HepG2 (cell line): ENCODE measurements at regions not wholly inside any gene's neighbourhood (a gene's known extent, or its start where the extent isn't known, plus 50 kb on each side); places are given as distances from the start of the nearest gene placed in this dataset.
"Not testable (repeated sequence)": the region's sequence is repeated elsewhere in the genome, so short reads cannot be mapped to it uniquely, and the experiment has no call there.

ENCODE experiments used
- ATAC-seq: fragments of 200-7000 bp; cut with Tn5 transposase; 3 replicates; pipeline ENCODE4 v1.9.1; 2020; ENCODE audit warnings: mild to moderate bottlenecking, moderate library complexity
- BruUV-seq: library from RNA; stranded (reverse); fragments of 400-500 nt; replicated peaks from 2 replicates; lab custom pipeline; 2021; lab: Mats Ljungman, UMichigan
- CTCF ChIA-PET: fragments of 300-600 bp; formaldehyde crosslinking; extraction: SDS; loops from one replicate; lab custom pipeline; 2021; ENCODE audit warnings: low total read pairs, inconsistent platforms, low intra/inter-chr PET ratio; lab: Yijun Ruan, JAX
- POLR2A ChIA-PET: fragments of 350-600 bp; sonication (Branson Sonifier 250); formaldehyde crosslinking; loops from one replicate; lab custom pipeline; 2020; ENCODE audit warnings: antibody characterized with exemption, inconsistent platforms; lab: Yijun Ruan, JAX
- DNase-seq: peaks from one replicate; pipeline ENCODE4 v3.0.0-alpha.2; 2015; ENCODE audit warnings: low spot score
- FAIRE-seq: peaks from 3 replicates; lab custom pipeline; 2011; peaks lifted over from hg19 to GRCh38; lab: Jason Lieb, UNC
- H2AFZ ChIP-seq: one replicate; pipeline ENCODE4 v1.6.1; 2011; ENCODE audit warnings: low read length, inconsistent platforms
- H3K27ac ChIP-seq: fragments of 300-600 bp; 3 replicates; pipeline ENCODE4 v1.8.0; 2011; ENCODE audit warnings: mixed run types, mild to moderate bottlenecking, mixed read lengths, low read length, inconsistent platforms; ENCODE audit not compliant: insufficient read depth; ENCODE audit errors: extremely low read length
- H3K27me3 ChIP-seq, 2 experiments: fragments of 200-600 bp in 1 of 2; 2 replicates in 1 of 2; 3 replicates in 1 of 2; pipeline versions ENCODE4 v1.6.0 to v1.8.0; 2011; ENCODE audit warnings: low read length in 2 of 2, mild to moderate bottlenecking in 2 of 2, moderate library complexity in 2 of 2, inconsistent platforms in 1 of 2; ENCODE audit not compliant: insufficient read depth in 2 of 2, control insufficient read depth in 1 of 2
- H3K36me3 ChIP-seq, 2 experiments: fragments of 200-600 bp in 1 of 2; replicated peaks in 1 of 2; 2 replicates in 1 of 2; 3 replicates in 1 of 2; pipeline versions ENCODE4 v1.5.1 to v1.8.0; 2011; ENCODE audit warnings: low read length in 2 of 2, inconsistent platforms in 1 of 2; ENCODE audit not compliant: insufficient read depth in 2 of 2, control insufficient read depth in 1 of 2
- H3K4me1 ChIP-seq: 2 replicates; pipeline ENCODE4 v1.5.1; 2012; ENCODE audit warnings: low read length, inconsistent platforms; ENCODE audit not compliant: insufficient read depth
- H3K4me2 ChIP-seq: 2 replicates; pipeline ENCODE4 v1.6.0; 2011; ENCODE audit warnings: low read depth, low read length, inconsistent platforms
- H3K4me3 ChIP-seq, 3 experiments: fragments of 200-600 bp in 1 of 3; sonication (generic), shearing (Covaris generic) in 1 of 3; replicated peaks in 1 of 3; 2 replicates each; pipeline ENCODE4 v1.5.1; 2011 to 2016; ENCODE audit warnings: low read length in 3 of 3, inconsistent platforms in 2 of 3, low read depth in 2 of 3, mild to moderate bottlenecking in 2 of 3, control low read depth in 1 of 3, mixed read lengths in 1 of 3; ENCODE audit not compliant: insufficient read depth in 1 of 3
- H3K79me2 ChIP-seq: one replicate; pipeline ENCODE4 v1.6.1; 2011; ENCODE audit warnings: low read length, inconsistent platforms; ENCODE audit not compliant: insufficient read depth
- H3K9ac ChIP-seq: 2 replicates; pipeline ENCODE4 v1.6.0; 2011; ENCODE audit warnings: mild to moderate bottlenecking, low read depth, low read length, inconsistent platforms; ENCODE audit not compliant: insufficient read depth
- H3K9me3 ChIP-seq: 2 replicates; pipeline ENCODE4 v1.5.1; 2012; ENCODE audit warnings: mild to moderate bottlenecking, low read length
- H4K20me1 ChIP-seq: 2 replicates; pipeline ENCODE4 v1.6.0; 2011; ENCODE audit warnings: inconsistent platforms, mild to moderate bottlenecking, low read length, moderate library complexity; ENCODE audit not compliant: insufficient read depth
- CEBPB ChIP-seq: IDR thresholded peaks from 2 replicates; pipeline ENCODE4 v1.6.1; 2011; ENCODE audit warnings: low read depth, low read length, improper control_type of control experiment, borderline replicate concordance
- HNF4A ChIP-seq: sonication (generic); formaldehyde crosslinking; IDR thresholded peaks from 2 replicates; pipeline ENCODE4 v1.4.0; 2020; ENCODE audit warnings: missing genetic modification reagents
- MAFK ChIP-seq, 2 experiments: IDR thresholded peaks in 1 of 2; conservative IDR thresholded peaks in 1 of 2; 2 replicates each; pipeline ENCODE4 v1.6.1; 2011; ENCODE audit warnings: improper control_type of control experiment in 2 of 2, low read length in 2 of 2
- ZMYM4 ChIP-seq: sonication (generic); formaldehyde crosslinking; IDR thresholded peaks from 2 replicates; pipeline ENCODE4 v1.8.1; 2023; ENCODE audit warnings: mild to moderate bottlenecking, missing genetic modification reagents
- WGBS: methylation state at CpG from one replicate; pipeline ENCODE4 v1.1.6; 2017; ENCODE audit warnings: low lambda C conversion rate; 5-methylcytosine and 5-hydroxymethylcytosine counted together
- in situ Hi-C: cut with HindIII; loops from 2 replicates; pipeline ENCODE4 v1.10.0; 2017; ENCODE audit warnings: low pct_unique_long_range_greater_than_20kb; ENCODE audit not compliant: extremely low pct_ligation_motif_present
- intact Hi-C: fragments of 100-400 bp; cut with micrococcal nuclease; formaldehyde crosslinking; loops from one replicate; pipeline ENCODE4 v1.10.0; 2022; ENCODE audit not compliant: unreplicated experiment
- TF ChIP-seq, protein P1 (sequence below): sonication (generic); IDR thresholded peaks from 2 replicates; pipeline ENCODE4 v1.6.1; 2016; ENCODE audit warnings: low read depth, borderline replicate concordance
- TF ChIP-seq, protein P2 (sequence below): sonication (generic); formaldehyde crosslinking; IDR thresholded peaks from 2 replicates; pipeline ENCODE4 v1.4.0; 2020; ENCODE audit warnings: missing genetic modification reagents

DNA sequence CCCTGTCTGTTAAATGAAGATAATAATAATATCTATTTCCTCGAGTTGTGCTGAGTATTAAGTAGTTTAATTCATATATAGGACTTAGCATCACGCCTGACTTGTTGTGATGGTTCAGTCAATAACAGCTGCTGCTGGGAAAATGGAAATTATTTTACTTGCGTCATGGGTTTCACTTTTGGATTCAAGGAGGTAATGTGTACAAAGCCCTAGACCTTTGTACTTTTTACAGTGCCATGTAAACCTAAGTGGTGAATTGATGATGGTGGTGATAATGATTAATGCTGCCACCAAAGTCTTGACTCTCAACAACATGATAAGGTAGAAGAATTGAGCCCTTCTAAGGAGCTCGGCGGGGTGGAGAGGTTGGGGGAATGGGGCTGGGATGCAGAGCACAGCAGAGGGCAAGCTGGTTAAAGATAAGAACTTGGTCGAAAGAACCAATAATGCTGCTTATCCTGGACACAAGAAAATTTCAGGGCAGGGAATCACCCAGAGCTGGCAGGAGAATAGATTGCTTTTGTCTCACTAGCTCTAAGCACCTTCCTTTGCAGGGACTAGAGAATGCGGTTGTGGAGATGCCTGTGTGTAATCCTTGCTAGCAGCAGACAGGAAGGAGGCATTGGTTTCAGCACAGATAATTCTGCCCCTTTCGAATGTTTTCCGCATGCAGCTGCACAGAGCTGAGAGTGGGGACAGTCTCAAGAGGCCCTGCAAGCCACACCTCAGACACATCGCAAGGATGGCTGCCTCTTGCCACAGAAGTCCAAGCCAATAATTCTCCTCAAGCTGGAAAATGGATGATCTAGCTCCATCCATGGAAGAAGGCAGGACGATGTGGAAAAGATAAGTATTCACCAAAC, 187.1 kb downstream of the TMEM114 start:
- TF ChIP-seq, protein P1, sequence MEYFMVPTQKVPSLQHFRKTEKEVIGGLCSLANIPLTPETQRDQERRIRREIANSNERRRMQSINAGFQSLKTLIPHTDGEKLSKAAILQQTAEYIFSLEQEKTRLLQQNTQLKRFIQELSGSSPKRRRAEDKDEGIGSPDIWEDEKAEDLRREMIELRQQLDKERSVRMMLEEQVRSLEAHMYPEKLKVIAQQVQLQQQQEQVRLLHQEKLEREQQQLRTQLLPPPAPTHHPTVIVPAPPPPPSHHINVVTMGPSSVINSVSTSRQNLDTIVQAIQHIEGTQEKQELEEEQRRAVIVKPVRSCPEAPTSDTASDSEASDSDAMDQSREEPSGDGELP, result 0 out of 2 replicates have a peak, but pooled peaks have one; percentile 10
- TF ChIP-seq CEBPB (peak; percentile 26; the same call in 1 of the 2 replicates), MAFK (conservative IDR thresholded peaks at IDR 0.05 in 1 of 2, IDR thresholded peaks at IDR 0.05 in 1 of 2; ENCODE audit: low read length in 2 of 2) (0 out of 4 replicates have a peak, but pooled peaks of 1 of the 2 experiments have one; percentile 25), ZMYM4 (CRISPR knock-in tag) (no peak), HNF4A (peak; percentile 20; the same call in 1 of the 2 replicates)
- TF ChIP-seq, protein P2, sequence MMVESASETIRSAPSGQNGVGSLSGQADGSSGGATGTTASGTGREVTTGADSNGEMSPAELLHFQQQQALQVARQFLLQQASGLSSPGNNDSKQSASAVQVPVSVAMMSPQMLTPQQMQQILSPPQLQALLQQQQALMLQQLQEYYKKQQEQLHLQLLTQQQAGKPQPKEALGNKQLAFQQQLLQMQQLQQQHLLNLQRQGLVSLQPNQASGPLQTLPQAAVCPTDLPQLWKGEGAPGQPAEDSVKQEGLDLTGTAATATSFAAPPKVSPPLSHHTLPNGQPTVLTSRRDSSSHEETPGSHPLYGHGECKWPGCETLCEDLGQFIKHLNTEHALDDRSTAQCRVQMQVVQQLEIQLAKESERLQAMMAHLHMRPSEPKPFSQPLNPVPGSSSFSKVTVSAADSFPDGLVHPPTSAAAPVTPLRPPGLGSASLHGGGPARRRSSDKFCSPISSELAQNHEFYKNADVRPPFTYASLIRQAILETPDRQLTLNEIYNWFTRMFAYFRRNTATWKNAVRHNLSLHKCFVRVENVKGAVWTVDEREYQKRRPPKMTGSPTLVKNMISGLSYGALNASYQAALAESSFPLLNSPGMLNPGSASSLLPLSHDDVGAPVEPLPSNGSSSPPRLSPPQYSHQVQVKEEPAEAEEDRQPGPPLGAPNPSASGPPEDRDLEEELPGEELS, result no peak
- TF ChIP-seq, all 625 proteins: peak for 4
- no TSS peak for BruUV-seq
- no peak overlapping the region for H3K27ac ChIP-seq
- intact Hi-C loops, result no loop called here
- DNase-seq (peak; percentile 33), ATAC-seq (peak; percentile 43), FAIRE-seq (no peak)
- peaks cover 0 to 8% of the 10 kb centered on the region in 2 experiments; a peak in 1 of 5 replicates for H3K27me3 ChIP-seq
- H3K9me3 ChIP-seq, result no peaks in the 10 kb centered on the region
- no peaks in the 10 kb centered on the region for H4K20me1 ChIP-seq
- no peak overlapping the region for H3K9ac ChIP-seq
- 21% methylated on average over 11 of the region's 11 CpGs for WGBS
- in situ Hi-C loops, result no loop called here
- POLR2A ChIA-PET, result no interaction called here
- no peak overlapping the region for H3K4me3 ChIP-seq
- CTCF ChIA-PET, result no interaction called here
- no peaks in the 10 kb centered on the region for H3K36me3 ChIP-seq
- no peaks in the 10 kb centered on the region for H3K4me1 ChIP-seq
- H2AFZ ChIP-seq, result no peak overlapping the region
- no peak overlapping the region for H3K4me2 ChIP-seq
- H3K79me2 ChIP-seq, result no peaks in the 10 kb centered on the region

DNA sequence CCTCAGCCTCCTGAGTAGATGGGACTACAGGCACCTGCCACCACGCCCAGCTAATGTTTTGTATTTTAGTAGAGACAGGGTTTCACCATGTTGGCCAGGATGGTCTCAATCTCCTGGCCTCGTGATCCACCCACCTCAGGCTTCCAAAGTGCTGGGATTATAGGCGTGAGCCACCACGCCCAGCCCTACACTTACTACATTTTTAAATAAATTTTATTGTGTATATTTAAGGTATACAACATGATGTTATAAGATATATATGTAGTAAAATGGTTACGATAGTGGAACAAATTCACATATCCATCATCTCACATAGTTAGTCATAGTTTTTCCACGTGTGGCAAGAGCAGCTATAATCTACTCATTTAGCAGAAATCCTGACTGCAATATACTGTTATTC, 189.6 kb downstream of the TMEM114 start:
- H3K79me2 ChIP-seq, CTCF ChIA-PET, in situ Hi-C loops, H3K27ac ChIP-seq, intact Hi-C loops, H3K4me2 ChIP-seq, ATAC-seq, DNase-seq, H2AFZ ChIP-seq, H3K4me1 ChIP-seq, H3K4me3 ChIP-seq, H4K20me1 ChIP-seq, H3K9me3 ChIP-seq, H3K36me3 ChIP-seq, POLR2A ChIA-PET, FAIRE-seq, BruUV-seq, H3K9ac ChIP-seq: not testable (repeated sequence)
- H3K27me3 ChIP-seq, result peaks cover 0 to 13% of the 10 kb centered on the region in 2 experiments; a peak in 2 of 5 replicates
- WGBS, result 18% methylated on average over 6 of the region's 6 CpGs
